NCI-H748 (cell line): ENCODE measurements at regions not wholly inside any gene's neighbourhood (a gene's known extent, or its start where the extent isn't known, plus 50 kb on each side); places are given as distances from the start of the nearest gene placed in this dataset.

Experiments used
- DNase-seq: peaks from one replicate; lab custom pipeline; 2025; ENCODE audit not compliant: unreplicated experiment; lab: John Stamatoyannopoulos, UW

GRCh38 chr2:150789376-150789905 is 302.0 kb upstream of the RND3 start:
- no peak for DNase-seq

- no peak for DNase-seq
Observed at GRCh38 chr2:150788426-150789140, 301.1 kb upstream of the RND3 start.

- DNase-seq = no peak
Observed at GRCh38 chr2:150787353-150788093, 300.1 kb upstream of the RND3 start.

GRCh38 chr2:150784389-150784788 is 296.9 kb upstream of the RND3 start:
- DNase-seq = no peak

- no peak for DNase-seq
Observed at GRCh38 chr2:150783896-150784295, 296.4 kb upstream of the RND3 start.

- no peak for DNase-seq
Observed at GRCh38 chr2:150783015-150783414, 295.5 kb upstream of the RND3 start.

GRCh38 chr2:150782613-150783012 is 295.1 kb upstream of the RND3 start:
- DNase-seq = no peak

- no peak for DNase-seq
Observed at GRCh38 chr2:150781142-150781541, 293.7 kb upstream of the RND3 start.

- DNase-seq = no peak
Observed at GRCh38 chr2:150778828-150779227, 291.4 kb upstream of the RND3 start.

GRCh38 chr2:150769421-150769820 is 282.0 kb upstream of the RND3 start:
- DNase-seq = no peak

- no peak for DNase-seq
Observed at GRCh38 chr2:150767991-150768746, 280.7 kb upstream of the RND3 start.

- no peak for DNase-seq
Observed at GRCh38 chr2:150762571-150762970, 275.1 kb upstream of the RND3 start.

GRCh38 chr2:150759531-150759930 is 272.1 kb upstream of the RND3 start:
- no peak for DNase-seq

- no peak for DNase-seq
Observed at GRCh38 chr2:150759106-150759505, 271.6 kb upstream of the RND3 start.

GRCh38 chr2:150752229-150752628 is 264.8 kb upstream of the RND3 start:
- DNase-seq = no peak

GRCh38 chr2:150750720-150751119 is 263.3 kb upstream of the RND3 start:
- no peak for DNase-seq

GRCh38 chr2:150742094-150742493 is 254.6 kb upstream of the RND3 start:
- no peak for DNase-seq

- DNase-seq = peak; percentile 18
Observed at GRCh38 chr2:150735894-150736498, 248.5 kb upstream of the RND3 start.

GRCh38 chr2:150733051-150733618 is 245.7 kb upstream of the RND3 start:
- DNase-seq = no peak

GRCh38 chr2:150732491-150732890 is 245.0 kb upstream of the RND3 start:
- DNase-seq = no peak

- DNase-seq = no peak
Observed at GRCh38 chr2:150732064-150732463, 244.6 kb upstream of the RND3 start.
